Prostate gland (tissue), 2 donors: ENCODE measurements at regions not wholly inside any gene's neighbourhood (a gene's known extent, or its start where the extent isn't known, plus 50 kb on each side); places are given as distances from the start of the nearest gene placed in this dataset.

Experiments used
- CTCF ChIP-seq, 4 experiments: fragments of 200-600 bp in 2 of 4; fragments of 450-650 bp in 2 of 4; sonication (generic) in 2 of 4; IDR thresholded peaks; 1 replicate in 3 of 4; 2 replicates in 1 of 4; pipeline ENCODE4 v1.5.1; 2016 to 2019; ENCODE audit warnings: antibody characterized with exemption in 4 of 4, mild to moderate bottlenecking in 2 of 4, moderate library complexity in 2 of 4
- POLR2A ChIP-seq: fragments of 450-650 bp; IDR thresholded peaks from one replicate; pipeline ENCODE4 v1.6.1; 2016; ENCODE audit warnings: antibody characterized with exemption, mild to moderate bottlenecking
- POLR2AphosphoS5 ChIP-seq: sonication (generic); formaldehyde crosslinking; IDR thresholded peaks from one replicate; pipeline ENCODE4 v1.6.1; 2017; ENCODE audit warnings: antibody characterized with exemption

- no peak for TF ChIP-seq CTCF (IDR thresholded peaks at IDR 0.05)
- no peak for TF ChIP-seq POLR2A
- TF ChIP-seq POLR2AphosphoS5: no peak
Observed at GRCh38 chr1:232383455-232384123, 246.3 kb downstream of the SIPA1L2 start.
